IPS-20b (cell line): ENCODE measurements at regions not wholly inside any gene's neighbourhood (a gene's known extent, or its start where the extent isn't known, plus 50 kb on each side); places are given as distances from the start of the nearest gene placed in this dataset.

ENCODE experiments used
- H3K27ac ChIP-seq: one replicate; pipeline ENCODE4 v1.5.1; 2013; ENCODE audit warnings: low read length
- H3K27me3 ChIP-seq: 2 replicates; pipeline ENCODE4 v1.6.1; 2013; ENCODE audit warnings: mild to moderate bottlenecking, low read length, inconsistent platforms; ENCODE audit not compliant: insufficient read depth
- H3K36me3 ChIP-seq: 2 replicates; pipeline ENCODE4 v1.6.1; 2013; ENCODE audit warnings: low read depth, mild to moderate bottlenecking, inconsistent platforms, low read length, moderate library complexity; ENCODE audit not compliant: insufficient read depth
- H3K4me1 ChIP-seq: 2 replicates; pipeline ENCODE4 v1.6.1; 2013; ENCODE audit warnings: mild to moderate bottlenecking, control low read depth, inconsistent platforms, low read length, moderate library complexity; ENCODE audit not compliant: insufficient read depth
- H3K4me3 ChIP-seq: 2 replicates; pipeline ENCODE4 v1.5.1; 2013; ENCODE audit warnings: mild to moderate bottlenecking, low read length, inconsistent platforms
- H3K9ac ChIP-seq: 2 replicates; pipeline ENCODE4 v1.6.1; 2013; ENCODE audit warnings: low read depth, mild to moderate bottlenecking, inconsistent platforms, low read length, moderate library complexity
- H3K9me3 ChIP-seq: 2 replicates; pipeline ENCODE4 v1.6.1; 2013; ENCODE audit warnings: mild to moderate bottlenecking, low read depth, low read length, inconsistent platforms; ENCODE audit not compliant: insufficient read depth

GRCh38 chr1:187947359-187947758 is 1118.6 kb downstream of the PLA2G4A start:
- Histone ChIP-seq H3K4me3 (no peak overlapping the region), H3K36me3 (no peaks in the 10 kb centered on the region)

GRCh38 chr1:187948170-187948794 is 1119.5 kb downstream of the PLA2G4A start:
- Histone ChIP-seq H3K9me3 (peaks cover 19% of the 10 kb centered on the region), H3K27ac (no peak overlapping the region), H3K4me3 (no peak overlapping the region), H3K4me1 (no peaks in the 10 kb centered on the region), H3K9ac (no peak overlapping the region), H3K36me3 (no peaks in the 10 kb centered on the region), H3K27me3 (no peaks in the 10 kb centered on the region)

More at GRCh38 chr1:187947359-187947758, 1118.6 kb downstream of the PLA2G4A start:
- no peaks in the 10 kb centered on the region for H3K4me1 ChIP-seq
- peaks cover 17% of the 10 kb centered on the region for H3K9me3 ChIP-seq
- H3K9ac ChIP-seq, result no peak overlapping the region
- no peaks in the 10 kb centered on the region for H3K27me3 ChIP-seq
- no peak overlapping the region for H3K27ac ChIP-seq

- Histone ChIP-seq H3K9me3 (peaks cover 19% of the 10 kb centered on the region), H3K27me3 (no peaks in the 10 kb centered on the region), H3K4me3 (no peak overlapping the region), H3K4me1 (no peaks in the 10 kb centered on the region), H3K9ac (no peak overlapping the region), H3K36me3 (no peaks in the 10 kb centered on the region), H3K27ac (no peak overlapping the region)
These were observed 1120.8 kb downstream of the PLA2G4A start for GRCh38 chr1:187949567-187949966.

DNA sequence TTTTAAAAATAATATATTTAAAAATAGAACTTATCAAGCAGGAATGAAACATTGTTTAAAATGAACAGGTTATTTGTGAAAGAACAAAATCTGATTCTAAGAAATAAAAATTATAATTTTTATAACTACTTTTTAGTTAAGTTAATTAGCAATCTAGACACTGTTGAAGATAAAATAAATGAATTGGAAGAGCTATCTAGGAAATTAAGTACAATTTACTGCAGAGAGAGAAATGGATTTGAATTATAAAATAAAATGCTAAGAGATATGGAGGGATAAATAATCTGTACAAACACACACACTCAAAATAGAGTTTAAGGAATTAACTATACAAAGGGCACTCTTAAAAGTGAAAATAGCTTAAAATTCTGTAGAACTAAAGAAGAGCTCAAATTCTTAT is 1123.1 kb downstream of the PLA2G4A start:
- Histone ChIP-seq H3K27me3 (no peaks in the 10 kb centered on the region), H3K4me3 (no peak overlapping the region), H3K9ac (no peak overlapping the region), H3K36me3 (no peaks in the 10 kb centered on the region), H3K27ac (no peak overlapping the region), H3K9me3 (peaks cover 14% of the 10 kb centered on the region), H3K4me1 (no peaks in the 10 kb centered on the region)

DNA sequence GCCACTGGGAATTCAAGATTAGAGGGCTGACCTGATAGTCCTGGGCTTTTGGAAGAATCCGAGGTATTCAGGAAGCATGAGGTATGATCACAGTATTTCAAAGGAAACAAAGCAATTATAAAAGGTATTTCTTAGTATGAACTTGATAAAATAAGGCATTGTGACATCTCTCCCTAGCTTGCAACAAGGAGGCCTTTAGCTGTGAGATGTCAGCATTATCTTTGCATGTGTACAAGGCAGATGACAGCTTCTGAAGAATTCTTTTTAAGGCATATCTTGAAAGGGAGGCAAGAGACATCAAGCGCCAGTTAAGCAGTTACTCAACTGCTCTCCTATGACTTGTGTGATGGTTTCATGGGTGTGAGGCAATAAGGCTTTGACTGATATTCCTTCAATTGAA is 1123.7 kb downstream of the PLA2G4A start:
- H3K27me3 ChIP-seq, result no peaks in the 10 kb centered on the region
- no peak overlapping the region for H3K9ac ChIP-seq
- no peaks in the 10 kb centered on the region for H3K36me3 ChIP-seq
- H3K4me1 ChIP-seq, result no peaks in the 10 kb centered on the region
- peaks cover 10% of the 10 kb centered on the region for H3K9me3 ChIP-seq
- no peak overlapping the region for H3K27ac ChIP-seq
- H3K4me3 ChIP-seq, result no peak overlapping the region

DNA sequence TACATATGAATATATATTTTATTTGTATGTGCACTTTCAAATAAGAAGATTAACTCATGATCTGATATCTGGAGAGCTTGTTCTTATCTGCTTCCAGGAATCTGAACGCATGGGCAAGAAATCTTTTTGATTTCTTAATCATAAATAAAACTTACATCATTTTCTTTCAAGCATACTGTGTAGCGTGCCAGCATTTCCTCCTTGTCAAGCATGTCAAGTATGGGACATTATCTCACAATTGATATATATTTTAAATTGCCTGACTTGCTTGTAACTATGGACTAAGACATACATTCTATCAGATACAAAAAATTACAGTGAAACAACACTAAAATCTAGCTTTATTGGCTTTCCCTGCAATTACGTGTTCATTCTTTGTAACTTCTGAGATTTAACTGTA is 1128.2 kb downstream of the PLA2G4A start:
- H3K9ac ChIP-seq, result no peak overlapping the region
- H3K27ac ChIP-seq, result no peak overlapping the region
- peaks cover 6% of the 10 kb centered on the region for H3K9me3 ChIP-seq
- H3K4me1 ChIP-seq, result no peaks in the 10 kb centered on the region
- H3K36me3 ChIP-seq, result no peaks in the 10 kb centered on the region
- no peaks in the 10 kb centered on the region for H3K27me3 ChIP-seq
- H3K4me3 ChIP-seq, result no peak overlapping the region

DNA sequence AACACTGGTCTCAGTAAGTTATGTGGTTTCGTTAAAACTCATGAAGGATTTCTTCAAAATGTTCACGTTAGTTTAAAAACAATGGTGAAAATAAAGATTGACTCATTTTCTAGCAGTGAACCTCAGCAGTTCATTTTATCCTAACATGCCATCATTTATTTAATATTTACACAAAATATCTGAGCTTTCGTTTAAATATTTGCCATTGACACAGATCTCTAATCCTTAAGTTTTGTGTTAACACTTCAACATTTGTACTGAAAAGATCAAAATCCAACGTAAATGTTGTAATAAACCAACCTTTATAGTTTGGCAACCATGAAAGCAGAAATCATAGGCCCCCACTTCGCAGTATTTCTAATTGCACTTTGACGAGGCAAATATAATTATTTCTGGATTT is 1129.5 kb downstream of the PLA2G4A start:
- Histone ChIP-seq H3K4me1 (no peaks in the 10 kb centered on the region), H3K27ac (no peak overlapping the region), H3K27me3 (no peaks in the 10 kb centered on the region), H3K9me3 (no peaks in the 10 kb centered on the region), H3K36me3 (no peaks in the 10 kb centered on the region), H3K4me3 (no peak overlapping the region), H3K9ac (no peak overlapping the region)

GRCh38 chr1:187959062-187959461 is 1130.3 kb downstream of the PLA2G4A start:
- Histone ChIP-seq H3K36me3 (no peaks in the 10 kb centered on the region), H3K4me1 (no peaks in the 10 kb centered on the region), H3K4me3 (no peak overlapping the region), H3K9me3 (no peaks in the 10 kb centered on the region), H3K27ac (no peak overlapping the region), H3K9ac (no peak overlapping the region), H3K27me3 (no peaks in the 10 kb centered on the region)

GRCh38 chr1:187960125-187960638 is 1131.4 kb downstream of the PLA2G4A start:
- Histone ChIP-seq H3K27me3 (no peaks in the 10 kb centered on the region), H3K4me1 (no peaks in the 10 kb centered on the region), H3K9me3 (no peaks in the 10 kb centered on the region), H3K27ac (no peak overlapping the region), H3K36me3 (no peaks in the 10 kb centered on the region), H3K4me3 (no peak overlapping the region), H3K9ac (no peak overlapping the region)

- no peak overlapping the region for H3K9ac ChIP-seq
- H3K9me3 ChIP-seq, result no peaks in the 10 kb centered on the region
- no peak overlapping the region for H3K4me3 ChIP-seq
- no peaks in the 10 kb centered on the region for H3K36me3 ChIP-seq
- no peaks in the 10 kb centered on the region for H3K4me1 ChIP-seq
- no peak overlapping the region for H3K27ac ChIP-seq
- no peaks in the 10 kb centered on the region for H3K27me3 ChIP-seq
These were observed 1133.1 kb downstream of the PLA2G4A start for GRCh38 chr1:187961895-187962294.

- H3K27me3 ChIP-seq, result no peaks in the 10 kb centered on the region
- H3K4me1 ChIP-seq, result no peaks in the 10 kb centered on the region
- H3K9me3 ChIP-seq, result no peaks in the 10 kb centered on the region
- H3K4me3 ChIP-seq, result no peak overlapping the region
- H3K9ac ChIP-seq, result no peak overlapping the region
- no peaks in the 10 kb centered on the region for H3K36me3 ChIP-seq
- H3K27ac ChIP-seq, result no peak overlapping the region
These were observed 1143.1 kb downstream of the PLA2G4A start for GRCh38 chr1:187971851-187972250.

GRCh38 chr1:187977298-187977697 is 1148.5 kb downstream of the PLA2G4A start:
- no peak overlapping the region for H3K4me3 ChIP-seq
- no peak overlapping the region for H3K27ac ChIP-seq
- H3K27me3 ChIP-seq, result no peaks in the 10 kb centered on the region
- no peak overlapping the region for H3K9ac ChIP-seq
- no peaks in the 10 kb centered on the region for H3K36me3 ChIP-seq
- no peaks in the 10 kb centered on the region for H3K4me1 ChIP-seq
- H3K9me3 ChIP-seq, result no peaks in the 10 kb centered on the region
